Glomerular endothelial cell (primary cell): ENCODE measurements at regions not wholly inside any gene's neighbourhood (a gene's known extent, or its start where the extent isn't known, plus 50 kb on each side); places are given as distances from the start of the nearest gene placed in this dataset.
A peak's percentile ranks its signal among the peaks of the same experiment; 100 is the strongest.
"Not testable (repeated sequence)": the region's sequence is repeated elsewhere in the genome, so short reads cannot be mapped to it uniquely, and the experiment has no call there.

Experiments
- DNase-seq: peaks from one replicate; pipeline ENCODE4 v3.0.0-alpha.2; 2011; ENCODE audit warnings: low read depth, low spot score; ENCODE audit errors: extremely low read depth

DNA sequence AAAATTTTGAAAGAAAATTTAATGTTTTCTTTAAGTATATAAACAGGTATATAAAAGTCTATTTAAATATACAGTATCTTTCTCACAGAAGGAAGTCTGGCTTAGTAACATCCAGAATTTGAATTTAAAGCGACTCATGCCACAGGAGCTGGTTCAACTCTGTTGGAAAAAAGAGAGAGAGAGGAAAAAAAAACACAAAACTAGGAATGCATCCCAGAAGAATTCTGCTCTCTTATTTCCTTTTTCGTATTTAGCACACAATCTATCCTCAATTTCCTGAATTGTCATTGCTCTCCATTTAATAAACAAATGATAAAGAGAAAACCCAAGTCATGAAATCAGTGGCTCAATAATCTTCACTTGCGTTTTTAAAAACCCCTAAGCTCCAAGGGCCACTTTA, 107.5 kb upstream of the SCAF8 start:
- DNase-seq, result no peak

DNA sequence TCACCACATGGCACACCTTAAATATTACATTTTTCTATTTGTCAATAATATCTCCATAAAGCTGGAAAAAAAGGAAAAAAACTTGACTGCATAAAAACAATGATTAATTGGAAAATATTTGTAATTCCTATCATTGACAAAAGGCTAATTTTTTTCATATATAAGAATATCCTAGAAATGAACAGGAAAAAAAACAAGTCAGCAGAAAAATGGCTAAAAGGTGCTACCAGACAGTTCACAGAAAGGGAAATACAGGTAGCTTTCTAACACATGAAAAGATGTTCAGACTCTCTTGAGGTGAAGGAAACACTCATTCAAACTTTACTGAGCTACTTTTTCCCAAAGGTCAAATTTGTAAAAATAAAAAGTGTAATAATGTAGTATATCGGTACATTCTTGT, 104.1 kb upstream of the SCAF8 start:
- no peak for DNase-seq

DNA sequence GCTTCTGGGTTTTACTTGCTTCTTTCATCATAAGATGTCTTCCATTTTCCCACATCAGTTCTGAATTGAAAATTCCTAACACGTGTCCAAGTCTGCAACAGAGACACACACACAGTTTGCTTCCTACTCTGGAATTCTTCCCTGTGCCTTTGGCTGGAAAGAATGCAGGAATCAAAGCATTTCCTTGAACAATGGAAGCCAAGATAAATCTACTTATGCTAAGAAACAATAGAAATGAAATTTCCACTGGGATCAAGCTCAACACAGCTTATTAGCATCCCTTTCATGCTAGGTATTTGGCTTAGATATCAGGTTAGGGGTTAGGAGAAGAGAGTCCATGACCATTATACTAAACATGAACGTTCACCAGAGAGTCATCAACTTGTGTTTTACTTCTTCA, 101.1 kb upstream of the SCAF8 start:
- DNase-seq, result no peak

GRCh38 chr6:154637392-154637791, 95.8 kb upstream of the SCAF8 start:
- no peak for DNase-seq

DNA sequence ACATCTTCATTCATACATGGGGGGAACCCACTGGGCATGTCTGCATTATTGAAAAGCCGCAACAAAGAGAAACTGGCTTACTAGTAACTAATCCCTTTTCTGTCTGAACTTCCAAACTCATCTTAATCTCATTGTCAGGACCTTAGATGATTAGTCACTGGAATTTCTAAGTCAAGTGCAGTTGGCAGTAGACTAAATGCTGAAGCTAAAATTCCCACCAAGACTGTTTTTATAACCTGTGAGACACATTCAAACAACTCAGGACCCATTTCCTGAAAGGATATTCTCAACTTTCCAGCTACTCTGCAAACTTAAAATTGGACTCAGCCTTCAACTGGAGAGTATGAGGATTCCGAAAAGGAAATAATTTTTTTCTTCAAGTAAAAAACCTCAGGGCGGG, 94.8 kb upstream of the SCAF8 start:
- no peak for DNase-seq

- DNase-seq, result not testable (repeated sequence)
Observed at GRCh38 chr6:154639196-154639595, 94.0 kb upstream of the SCAF8 start.

DNA sequence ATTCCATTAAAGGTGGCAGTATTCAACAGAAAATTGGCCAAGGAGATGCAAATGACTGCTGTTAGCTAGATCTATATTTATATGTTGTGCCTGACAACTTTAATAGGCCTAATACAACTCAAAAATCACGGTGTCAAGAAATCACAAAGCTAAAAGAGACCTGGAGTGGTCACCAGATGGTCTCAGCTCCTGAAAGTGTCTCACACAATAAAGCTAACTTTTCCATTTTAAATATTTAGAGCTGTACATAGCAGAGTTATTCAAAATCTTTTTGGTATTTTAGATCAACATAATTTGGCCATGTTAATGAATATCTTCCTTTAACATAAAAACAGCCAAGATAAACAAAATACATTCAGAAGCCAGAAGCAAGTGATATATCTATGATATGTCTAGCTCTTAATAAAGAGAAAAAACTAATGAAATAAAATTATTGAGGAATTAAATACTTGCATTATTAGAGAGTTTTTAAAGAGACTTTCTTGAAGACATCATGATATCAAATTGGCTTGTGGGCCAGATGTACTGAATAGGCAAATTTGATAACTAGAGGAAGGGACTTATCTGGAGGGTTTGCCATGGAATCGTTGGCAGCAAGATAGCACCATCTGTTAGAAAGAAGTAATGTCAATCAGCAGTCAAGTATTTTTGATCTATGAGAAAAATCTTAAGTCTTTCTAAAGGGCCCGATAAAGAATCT, 84.9 kb upstream of the SCAF8 start:
- no peak for DNase-seq

- no peak for DNase-seq
Observed at GRCh38 chr6:154648888-154649205, 84.4 kb upstream of the SCAF8 start.

GRCh38 chr6:154649721-154650120, 83.5 kb upstream of the SCAF8 start:
- no peak for DNase-seq

DNA sequence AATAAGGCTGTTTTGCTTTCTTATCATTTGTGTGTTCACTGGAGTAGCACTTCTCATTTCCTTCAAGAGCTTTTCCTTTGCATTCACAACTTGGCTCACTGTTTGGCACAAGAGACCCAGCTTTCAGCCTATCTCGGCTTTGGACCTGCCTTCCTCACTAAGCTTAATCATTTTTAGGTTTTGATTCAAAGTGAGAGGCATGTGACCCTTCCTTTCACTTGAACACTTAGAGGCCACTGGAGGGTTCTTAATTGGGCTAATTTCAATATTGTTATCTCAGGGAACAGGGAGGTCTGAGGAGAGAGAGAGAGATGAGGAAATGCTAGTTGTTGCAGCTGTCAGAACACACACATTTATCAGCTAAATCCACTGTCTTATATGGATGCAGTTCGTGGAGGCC, 82.9 kb upstream of the SCAF8 start:
- no peak for DNase-seq

- DNase-seq, result no peak
Observed at GRCh38 chr6:154651656-154652055, 81.6 kb upstream of the SCAF8 start.

DNA sequence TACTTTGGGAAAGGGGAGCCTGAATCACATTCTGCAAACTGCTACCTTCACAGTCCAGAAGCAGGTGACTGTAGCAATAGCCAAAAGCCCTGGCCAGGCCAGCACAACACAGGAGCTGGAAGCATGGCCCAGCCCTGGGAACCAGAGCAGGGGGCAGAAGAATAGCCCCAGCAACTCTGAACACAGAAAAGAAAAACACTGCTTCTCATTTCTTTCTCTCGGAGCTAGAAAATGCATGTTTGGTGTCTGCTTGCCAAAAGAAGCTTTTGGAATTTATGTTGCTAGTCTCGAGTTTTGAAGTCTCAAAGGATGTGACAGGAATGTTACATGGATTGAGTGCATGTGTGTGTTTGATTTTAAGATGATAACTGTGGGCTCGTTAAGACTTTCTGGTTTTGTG, 79.8 kb upstream of the SCAF8 start:
- DNase-seq, result no peak

- DNase-seq, result peak; percentile 94
Observed at GRCh38 chr6:154653853-154654252, 79.4 kb upstream of the SCAF8 start.

DNA sequence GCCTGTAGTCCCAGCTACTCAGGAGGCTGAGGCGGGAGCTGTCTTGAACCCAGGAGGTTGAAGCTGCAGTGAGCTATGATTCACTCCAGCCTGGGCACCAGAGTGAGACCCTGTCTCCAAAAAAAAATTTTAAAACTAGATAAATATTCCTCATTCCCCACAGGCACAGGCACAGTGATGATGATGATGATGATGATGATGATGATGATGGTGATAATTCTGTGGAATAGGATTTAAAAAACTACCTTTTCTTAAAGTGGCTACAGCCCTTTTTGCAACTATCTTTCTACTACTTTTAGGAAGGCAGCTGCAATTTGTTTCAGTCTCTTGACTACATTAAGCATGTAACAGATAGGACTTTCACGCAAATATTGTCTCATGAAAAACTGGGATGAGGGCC, 76.6 kb upstream of the SCAF8 start:
- DNase-seq, result no peak

- DNase-seq, result no peak
Observed at GRCh38 chr6:154661768-154662167, 71.4 kb upstream of the SCAF8 start.

DNA sequence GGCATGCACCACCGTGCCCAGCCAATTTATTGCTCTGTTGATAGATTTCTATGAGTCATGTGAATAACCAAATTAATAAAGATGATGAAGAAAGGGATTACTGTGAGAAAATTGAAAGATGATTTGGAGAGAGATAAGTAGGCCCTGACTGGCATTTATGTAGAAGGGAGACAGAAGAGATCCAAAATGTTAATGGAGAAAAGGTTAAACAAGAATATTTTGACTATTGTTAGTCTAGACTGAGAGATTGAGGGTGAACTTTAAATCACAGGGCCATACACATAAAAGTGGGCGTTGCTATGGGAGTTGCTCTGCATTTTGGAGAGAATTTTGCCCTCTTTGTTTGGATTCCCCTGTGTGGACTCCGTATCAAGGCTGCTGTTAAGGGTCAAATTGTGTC, 68.9 kb upstream of the SCAF8 start:
- DNase-seq, result no peak

DNA sequence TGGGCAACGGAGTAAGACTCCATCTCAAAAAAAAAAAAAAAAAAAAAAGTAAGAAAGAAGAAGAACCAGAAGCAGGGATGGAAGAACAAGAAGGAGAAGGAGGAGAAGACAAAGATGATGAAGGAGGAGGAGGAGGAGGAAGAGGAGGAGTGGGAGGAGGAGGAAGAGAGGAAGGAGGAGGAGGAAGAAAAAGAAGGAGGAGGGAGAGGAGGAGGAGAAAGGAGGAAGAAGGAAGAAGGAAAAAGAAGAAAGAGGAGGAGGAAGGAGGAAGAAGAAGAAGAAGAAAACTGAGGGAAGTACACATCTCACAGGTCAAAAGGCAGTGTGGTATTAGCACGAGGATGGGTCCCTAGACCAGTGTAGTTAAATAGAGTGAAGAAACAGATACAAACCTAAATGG, 65.1 kb upstream of the SCAF8 start:
- no peak for DNase-seq

GRCh38 chr6:154672086-154672485, 61.1 kb upstream of the SCAF8 start:
- no peak for DNase-seq

DNA sequence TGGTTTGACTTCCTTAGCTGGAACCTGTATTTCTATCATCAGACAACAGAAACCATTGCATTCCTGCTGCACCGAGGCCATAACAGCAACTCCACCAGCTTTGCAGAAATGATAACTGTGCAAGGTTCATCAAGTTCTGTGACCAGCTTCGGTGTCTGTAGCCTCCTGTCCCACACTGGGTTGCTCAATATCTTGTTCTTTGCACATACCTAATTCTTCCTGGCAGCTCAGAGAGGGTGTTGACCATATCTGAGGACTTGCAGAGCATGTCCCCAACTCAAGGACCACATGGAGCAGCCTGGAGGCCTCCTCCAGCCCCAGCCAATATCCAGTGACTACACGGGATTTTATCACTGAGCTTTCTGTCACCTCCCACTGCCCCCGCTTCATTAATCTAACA, 59.3 kb upstream of the SCAF8 start:
- no peak for DNase-seq

- DNase-seq, result peak; percentile 97
Observed at GRCh38 chr6:154675602-154676088, 57.6 kb upstream of the SCAF8 start.

GRCh38 chr6:154682633-154683125, 50.5 kb upstream of the SCAF8 start:
- DNase-seq, result no peak
